Thyroid gland (tissue), 4 donors: ENCODE measurements at regions not wholly inside any gene's neighbourhood (a gene's known extent, or its start where the extent isn't known, plus 50 kb on each side); places are given as distances from the start of the nearest gene placed in this dataset.

Experiments used
- CTCF ChIP-seq, 6 experiments: fragments of 200-600 bp in 3 of 6; fragments of 450-650 bp in 3 of 6; sonication (generic) in 3 of 6; IDR thresholded peaks; one replicate each; pipeline ENCODE4 v1.5.1; 2016 to 2019; ENCODE audit warnings: antibody characterized with exemption in 6 of 6, mild to moderate bottlenecking in 2 of 6, inconsistent platforms in 1 of 6, moderate library complexity in 1 of 6
- POLR2A ChIP-seq, 2 donors: fragments of 450-650 bp; IDR thresholded peaks; one replicate each; pipeline ENCODE4 v1.6.1; 2017; ENCODE audit warnings: antibody characterized with exemption in 2 of 2, mild to moderate bottlenecking in 2 of 2, moderate library complexity in 1 of 2

- TF ChIP-seq CTCF (IDR thresholded peaks at IDR 0.05) = no peak
- no peak for TF ChIP-seq POLR2A (IDR thresholded peaks at IDR 0.05)
Observed at GRCh38 chr20:11195169-11195568, 521.4 kb upstream of the JAG1 start.
